GM12878 (cell line): ENCODE measurements at regions not wholly inside any gene's neighbourhood (a gene's known extent, or its start where the extent isn't known, plus 50 kb on each side); places are given as distances from the start of the nearest gene placed in this dataset.
A peak's percentile ranks its signal among the peaks of the same experiment; 100 is the strongest.

ENCODE experiments used
- ATAC-seq: fragments of 200-7000 bp; cut with Tn5 transposase; 3 replicates; pipeline ENCODE4 v1.9.1; 2020; ENCODE audit warnings: mild to moderate bottlenecking, moderate library complexity
- BruUV-seq: library from RNA; stranded (reverse); fragments of 400-500 nt; replicated peaks from 2 replicates; lab custom pipeline; 2021; lab: Mats Ljungman, UMichigan
- CTCF ChIA-PET: fragments of 300-600 bp; sonication (Branson Sonifier 250); formaldehyde crosslinking; extraction: SDS; loops from one replicate; lab custom pipeline; 2021; ENCODE audit warnings: inconsistent platforms; lab: Yijun Ruan, JAX
- POLR2A ChIA-PET: fragments of 350-600 bp; formaldehyde crosslinking; extraction: SDS; loops from one replicate; lab custom pipeline; 2021; ENCODE audit warnings: inconsistent platforms; lab: Charles Lee
- RAD21 ChIA-PET: fragments of 300-600 bp; sonication (Branson Sonifier 250); formaldehyde crosslinking; loops from one replicate; lab custom pipeline; 2023; ENCODE audit warnings: antibody characterized with exemption; ENCODE audit not compliant: unreplicated experiment; lab: Charles Lee
- SMC1A ChIA-PET: fragments of 300-600 bp; sonication (Branson Sonifier 250); formaldehyde crosslinking; loops from one replicate; lab custom pipeline; 2023; ENCODE audit not compliant: unreplicated experiment, uncharacterized antibody; lab: Charles Lee
- DNase-seq: peaks from one replicate; pipeline ENCODE4 v3.0.0-alpha.2; 2011; ENCODE audit warnings: low read depth, low spot score
- FAIRE-seq: peaks from 3 replicates; lab custom pipeline; 2011; peaks lifted over from hg19 to GRCh38; lab: Jason Lieb, UNC
- H2AFZ ChIP-seq: 2 replicates; pipeline ENCODE4 v1.6.0; 2011; ENCODE audit warnings: low read depth, low read length, control low read depth; ENCODE audit not compliant: control insufficient read depth
- H3K27ac ChIP-seq: 2 replicates; pipeline ENCODE4 v1.5.1; 2011; ENCODE audit warnings: control low read depth; ENCODE audit not compliant: control insufficient read depth, insufficient read depth
- H3K27me3 ChIP-seq, 2 experiments: replicated peaks in 1 of 2; 2 replicates each; pipeline versions ENCODE4 v1.6.0 to v1.6.1; 2011; ENCODE audit warnings: low read length in 1 of 2; ENCODE audit not compliant: control insufficient read depth in 2 of 2, insufficient read depth in 2 of 2
- H3K36me3 ChIP-seq, 2 experiments: 2 replicates each; pipeline ENCODE4 v1.5.1; 2011; ENCODE audit warnings: low read length in 1 of 2; ENCODE audit not compliant: control insufficient read depth in 2 of 2, insufficient read depth in 2 of 2
- H3K4me1 ChIP-seq: 2 replicates; pipeline ENCODE4 v1.6.1; 2011; ENCODE audit warnings: mild to moderate bottlenecking, low read length, moderate library complexity, mixed read lengths; ENCODE audit not compliant: control insufficient read depth, insufficient read depth
- H3K4me2 ChIP-seq: 2 replicates; pipeline ENCODE4 v1.6.0; 2011; ENCODE audit warnings: control low read depth; ENCODE audit not compliant: control insufficient read depth, insufficient read depth
- H3K4me3 ChIP-seq: fragments of 200-600 bp; sonication (generic); 2 replicates; pipeline ENCODE4 v1.5.1; 2016
- H3K79me2 ChIP-seq: 2 replicates; pipeline ENCODE4 v1.6.0; 2011; ENCODE audit warnings: low read length; ENCODE audit not compliant: control insufficient read depth, insufficient read depth
- H3K9ac ChIP-seq: 2 replicates; pipeline ENCODE4 v1.8.0; 2011; ENCODE audit warnings: low read length, control low read depth, mixed read lengths; ENCODE audit not compliant: control insufficient read depth, insufficient read depth
- H3K9me3 ChIP-seq: replicated peaks from 3 replicates; pipeline ENCODE4 v1.5.1; 2011; ENCODE audit warnings: mild to moderate bottlenecking, low read length; ENCODE audit not compliant: control insufficient read depth, insufficient read depth
- H4K20me1 ChIP-seq: 2 replicates; pipeline ENCODE4 v1.6.0; 2011; ENCODE audit not compliant: control insufficient read depth, insufficient read depth
- BMI1 ChIP-seq: fragments of 450-650 bp; IDR thresholded peaks from 2 replicates; pipeline ENCODE4 v1.6.1; 2016; ENCODE audit warnings: mild to moderate bottlenecking, moderate library complexity, borderline replicate concordance
- NR2C2 ChIP-seq: IDR thresholded peaks from 2 replicates; pipeline ENCODE4 v1.6.1; 2011; ENCODE audit warnings: borderline replicate concordance, low read depth; ENCODE audit not compliant: control insufficient read depth, insufficient read length
- SIX5 ChIP-seq: IDR thresholded peaks from 2 replicates; pipeline ENCODE4 v1.6.1; 2011; ENCODE audit warnings: mild to moderate bottlenecking, low read depth, low read length, moderate library complexity; ENCODE audit not compliant: severe bottlenecking
- ZBED1 ChIP-seq: IDR thresholded peaks from 2 replicates; pipeline ENCODE4 v1.6.1; 2016; ENCODE audit warnings: borderline replicate concordance
- WGBS: methylation state at CpG from one replicate; pipeline ENCODE4 v1.1.6; 2016; ENCODE audit warnings: low lambda C conversion rate; ENCODE audit not compliant: insufficient replicate concordance, insufficient coverage; ENCODE audit errors: missing lambda C conversion rate; 5-methylcytosine and 5-hydroxymethylcytosine counted together
- in situ Hi-C: fragments of 300-500 bp; cut with MboI; formaldehyde crosslinking; loops from 9 replicates; pipeline ENCODE4 v1.14.3; 2018; ENCODE audit warnings: mixed read lengths
- intact Hi-C: fragments of 100-400 bp; cut with micrococcal nuclease; formaldehyde crosslinking; loops from one replicate; pipeline ENCODE4 v1.14.2; 2022; ENCODE audit not compliant: unreplicated experiment
- TF ChIP-seq, protein P1 (sequence below): IDR thresholded peaks from 2 replicates; pipeline ENCODE4 v1.6.1; 2011; ENCODE audit warnings: low read depth, mild to moderate bottlenecking, low read length, moderate library complexity, borderline replicate concordance; ENCODE audit errors: extremely low read depth
- TF ChIP-seq, protein P2 (sequence below): fragments of 450-650 bp; conservative IDR thresholded peaks from 2 replicates; pipeline ENCODE4 v1.6.1; 2017; ENCODE audit warnings: mild to moderate bottlenecking, moderate library complexity

DNA sequence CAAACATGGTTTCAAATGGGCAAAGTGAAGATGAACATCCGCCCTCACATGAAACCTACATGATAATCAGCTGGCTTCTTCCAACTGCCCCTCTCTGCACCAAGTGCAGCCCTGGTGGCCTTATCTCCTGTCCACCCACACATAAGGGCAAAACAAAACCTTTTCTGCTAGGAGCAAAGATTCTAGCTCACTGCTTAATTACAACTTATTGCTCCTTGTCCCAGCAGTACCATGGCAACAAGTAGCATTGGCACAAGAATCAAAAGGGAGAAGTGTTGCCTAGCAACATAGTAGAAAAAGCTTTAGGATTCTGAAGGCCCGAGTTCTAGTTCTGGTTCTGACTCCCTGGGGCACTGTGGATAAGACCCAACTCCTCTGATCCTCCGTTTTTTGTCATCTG lies 68.7 kb upstream of the BMAL1 start:
- H3K9me3 ChIP-seq: no peaks in the 10 kb centered on the region
- in situ Hi-C loops: no loop called here
- 26% methylated on average over 3 of the region's 3 CpGs for WGBS
- H3K9ac ChIP-seq: no peak overlapping the region
- intact Hi-C loops: no loop called here
- no peaks in the 10 kb centered on the region; a peak in 1 of 4 replicates for H3K27me3 ChIP-seq
- POLR2A ChIA-PET: interaction anchor here (0.6 kb wide), 1 partner anchor 180 kb away, joined by 3 read pairs; no protein-coding TSS in a partner anchor
- no peak overlapping the region for H3K4me2 ChIP-seq
- TF ChIP-seq, protein P1, sequence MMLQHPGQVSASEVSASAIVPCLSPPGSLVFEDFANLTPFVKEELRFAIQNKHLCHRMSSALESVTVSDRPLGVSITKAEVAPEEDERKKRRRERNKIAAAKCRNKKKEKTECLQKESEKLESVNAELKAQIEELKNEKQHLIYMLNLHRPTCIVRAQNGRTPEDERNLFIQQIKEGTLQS: no peak
- TF ChIP-seq SIX5 (no peak), NR2C2 (no peak), ZBED1 (no peak), BMI1 (peak; percentile 78)
- TF ChIP-seq, protein P2, sequence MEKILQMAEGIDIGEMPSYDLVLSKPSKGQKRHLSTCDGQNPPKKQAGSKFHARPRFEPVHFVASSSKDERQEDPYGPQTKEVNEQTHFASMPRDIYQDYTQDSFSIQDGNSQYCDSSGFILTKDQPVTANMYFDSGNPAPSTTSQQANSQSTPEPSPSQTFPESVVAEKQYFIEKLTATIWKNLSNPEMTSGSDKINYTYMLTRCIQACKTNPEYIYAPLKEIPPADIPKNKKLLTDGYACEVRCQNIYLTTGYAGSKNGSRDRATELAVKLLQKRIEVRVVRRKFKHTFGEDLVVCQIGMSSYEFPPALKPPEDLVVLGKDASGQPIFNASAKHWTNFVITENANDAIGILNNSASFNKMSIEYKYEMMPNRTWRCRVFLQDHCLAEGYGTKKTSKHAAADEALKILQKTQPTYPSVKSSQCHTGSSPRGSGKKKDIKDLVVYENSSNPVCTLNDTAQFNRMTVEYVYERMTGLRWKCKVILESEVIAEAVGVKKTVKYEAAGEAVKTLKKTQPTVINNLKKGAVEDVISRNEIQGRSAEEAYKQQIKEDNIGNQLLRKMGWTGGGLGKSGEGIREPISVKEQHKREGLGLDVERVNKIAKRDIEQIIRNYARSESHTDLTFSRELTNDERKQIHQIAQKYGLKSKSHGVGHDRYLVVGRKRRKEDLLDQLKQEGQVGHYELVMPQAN: no peak
- no TSS peak for BruUV-seq
- H3K4me1 ChIP-seq: peaks cover 20% of the 10 kb centered on the region
- no peaks in the 10 kb centered on the region for H4K20me1 ChIP-seq
- ATAC-seq (no peak), FAIRE-seq (no peak), DNase-seq (no peak)
- H3K36me3 ChIP-seq: no peaks in the 10 kb centered on the region
- RAD21 ChIA-PET: interaction anchor here (0.9 to 3.9 kb wide), 5 partner anchors 12 to 176 kb away, joined by 3 to 36 read pairs (median 4); no protein-coding TSS in a partner anchor
- SMC1A ChIA-PET: interaction anchor here (1.0 to 3.7 kb wide), 10 partner anchors 8 to 257 kb away, joined by 3 to 30 read pairs (median 4); no protein-coding TSS in a partner anchor
- no peak overlapping the region for H3K4me3 ChIP-seq
- CTCF ChIA-PET: interaction anchor here (0.9 to 7.0 kb wide), 10 partner anchors 12 to 256 kb away, joined by 3 to 81 read pairs (median 7); no protein-coding TSS in a partner anchor
- no peaks in the 10 kb centered on the region for H3K79me2 ChIP-seq
- H3K27ac ChIP-seq: no peak overlapping the region
- H2AFZ ChIP-seq: no peak overlapping the region
